ENCODE measurements at regions not wholly inside any gene's neighbourhood (a gene's known extent, or its start where the extent isn't known, plus 50 kb on each side); places are given as distances from the start of the nearest gene placed in this dataset.

DNA sequence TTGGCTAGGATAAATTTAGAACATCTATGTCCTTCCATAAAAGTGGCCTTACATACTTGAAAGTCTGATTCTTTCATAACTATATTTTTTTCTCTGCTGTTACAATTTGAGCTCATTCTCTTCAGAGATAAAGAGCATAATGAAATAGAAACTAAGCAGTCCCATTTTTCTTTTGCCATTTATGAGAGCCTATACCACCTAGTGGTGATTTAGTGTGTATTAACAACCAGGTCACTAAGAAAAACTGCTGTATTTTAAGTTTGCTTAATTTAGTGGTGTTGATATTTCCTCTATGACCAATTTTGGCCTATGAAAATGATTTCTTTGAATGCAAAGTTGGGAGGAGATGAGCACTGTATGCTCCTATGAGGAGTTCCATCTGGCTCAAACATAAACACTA lies 88.7 kb upstream of the ZWINT start:
- TF ChIP-seq EP300 (IDR thresholded peaks at IDR 0.05; ENCODE audit: borderline replicate concordance in 1 of 2, control insufficient read depth in 1 of 2, low read depth in 2 of 2, low read length in 2 of 2): no peak
- no peak for TF ChIP-seq USF1 (IDR thresholded peaks at IDR 0.05; ENCODE audit: borderline replicate concordance, extremely low read length, insufficient read depth, low read depth, low read length)

Measured in GM12878 (cell line).